ENCODE measurements at regions not wholly inside any gene's neighbourhood (a gene's known extent, or its start where the extent isn't known, plus 50 kb on each side); places are given as distances from the start of the nearest gene placed in this dataset.

- TF ChIP-seq POLR2AphosphoS5 (IDR thresholded peaks at IDR 0.05; ENCODE audit: low read depth, low read length) (no peak), CTCF (IDR thresholded peaks at IDR 0.05) (no peak), SIN3A (IDR thresholded peaks at IDR 0.05; ENCODE audit: borderline replicate concordance, insufficient read depth, low read depth, low read length) (no peak), TCF7L2 (IDR thresholded peaks at IDR 0.05; ENCODE audit: low read depth, low read length) (no peak)
Measured at GRCh38 chr5:98460536-98460935, 312.9 kb upstream of the RGMB start.
